HG03442 (cell line): ENCODE measurements at regions not wholly inside any gene's neighbourhood (a gene's known extent, or its start where the extent isn't known, plus 50 kb on each side); places are given as distances from the start of the nearest gene placed in this dataset.

ENCODE experiments used
- ATAC-seq: cut with Tn5 transposase; IDR thresholded peaks from one replicate; pipeline ENCODE4 v1.9.1; 2021; ENCODE audit warnings: mild to moderate bottlenecking, moderate library complexity; ENCODE audit not compliant: unreplicated experiment

- ATAC-seq, result peak; percentile 73
Measured at GRCh38 chr5:160508780-160509361, 87.2 kb downstream of the PTTG1 start.

DNA sequence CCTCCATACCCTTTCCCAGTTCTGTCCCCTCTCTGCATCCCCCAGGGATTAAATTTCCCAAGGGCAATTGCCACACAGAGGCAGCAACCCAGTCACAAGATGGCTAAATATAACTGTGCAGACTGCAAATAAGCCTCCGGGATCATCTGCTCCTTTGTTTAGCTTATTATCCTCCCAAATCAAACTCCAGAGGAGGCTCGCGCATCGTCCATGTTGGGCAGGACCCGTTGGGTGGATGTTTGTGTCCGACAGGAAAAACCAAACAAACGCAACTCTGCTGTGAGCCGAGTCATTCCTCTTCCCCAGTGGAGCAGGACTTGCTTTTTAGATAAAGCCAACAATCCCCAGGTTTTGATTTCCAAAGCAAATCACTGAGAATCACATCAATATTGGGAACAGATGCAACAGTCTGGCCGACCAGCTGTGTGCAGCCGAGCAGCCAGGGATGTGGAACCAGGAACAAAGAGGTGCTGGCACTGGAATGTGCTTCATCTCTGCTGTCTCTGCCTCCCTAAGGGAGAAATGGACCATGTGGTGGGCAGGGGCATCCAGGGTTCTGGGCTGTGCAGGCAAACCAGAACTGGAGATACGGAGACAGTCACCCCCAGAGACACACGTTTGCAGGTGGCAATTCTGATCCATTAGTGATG is 89.8 kb downstream of the PTTG1 start:
- ATAC-seq, result no peak
